Osteoblast (primary cell): ENCODE measurements at regions not wholly inside any gene's neighbourhood (a gene's known extent, or its start where the extent isn't known, plus 50 kb on each side); places are given as distances from the start of the nearest gene placed in this dataset.

Experiments used
- DNase-seq: peaks from one replicate; pipeline ENCODE4 v3.0.0; 2011; ENCODE audit warnings: low spot score, mixed read lengths; ENCODE audit not compliant: insufficient read length; ENCODE audit errors: missing footprints
- H2AFZ ChIP-seq: 2 replicates; pipeline ENCODE4 v1.6.0; 2011; ENCODE audit warnings: mild to moderate bottlenecking, low read length
- H3K27ac ChIP-seq: 2 replicates; pipeline ENCODE4 v1.5.1; 2011; ENCODE audit warnings: mild to moderate bottlenecking, low read depth, low read length, moderate library complexity
- H3K27me3 ChIP-seq: 2 replicates; pipeline ENCODE4 v1.6.0; 2012; ENCODE audit warnings: mild to moderate bottlenecking, control low read depth, inconsistent platforms, low read length, moderate library complexity; ENCODE audit not compliant: insufficient read depth
- H3K36me3 ChIP-seq: 2 replicates; pipeline ENCODE4 v1.5.1; 2011; ENCODE audit warnings: mild to moderate bottlenecking, low read length, control low read depth, moderate library complexity; ENCODE audit not compliant: insufficient read depth
- H3K4me1 ChIP-seq: 2 replicates; pipeline ENCODE4 v1.5.1; 2011; ENCODE audit warnings: mild to moderate bottlenecking, low read length, control low read depth, moderate library complexity; ENCODE audit not compliant: insufficient read depth
- H3K4me2 ChIP-seq: 2 replicates; pipeline ENCODE4 v1.6.0; 2011; ENCODE audit warnings: mild to moderate bottlenecking, low read length; ENCODE audit not compliant: insufficient read depth
- H3K4me3 ChIP-seq: fragments of 200-600 bp; sonication (generic); 3 replicates; pipeline ENCODE4 v1.5.1; 2012; ENCODE audit warnings: mild to moderate bottlenecking, low read length, inconsistent platforms; ENCODE audit not compliant: insufficient read depth
- H3K79me2 ChIP-seq: 2 replicates; pipeline ENCODE4 v1.6.0; 2012; ENCODE audit warnings: mild to moderate bottlenecking, low read length, control low read depth, inconsistent platforms; ENCODE audit not compliant: insufficient read depth
- H3K9me3 ChIP-seq: 2 replicates; pipeline ENCODE4 v1.5.1; 2011; ENCODE audit warnings: low read depth, low read length, control low read depth
- H4K20me1 ChIP-seq: 2 replicates; pipeline ENCODE4 v1.6.0; 2012; ENCODE audit warnings: mild to moderate bottlenecking, low read length, control low read depth; ENCODE audit not compliant: insufficient read depth
- CTCF ChIP-seq: IDR thresholded peaks from 2 replicates; pipeline ENCODE4 v1.5.1; 2011; ENCODE audit warnings: mild to moderate bottlenecking, low read depth, low read length, moderate library complexity; ENCODE audit errors: extremely low read depth

- H2AFZ ChIP-seq, result no peak overlapping the region
- no peaks in the 10 kb centered on the region for H3K36me3 ChIP-seq
- no peaks in the 10 kb centered on the region for H3K27me3 ChIP-seq
- H3K27ac ChIP-seq, result no peak overlapping the region
- no peaks in the 10 kb centered on the region for H3K9me3 ChIP-seq
- H3K4me2 ChIP-seq, result no peak overlapping the region
- DNase-seq, result no peak
- H3K79me2 ChIP-seq, result no peaks in the 10 kb centered on the region
- H4K20me1 ChIP-seq, result no peaks in the 10 kb centered on the region
- H3K4me1 ChIP-seq, result no peaks in the 10 kb centered on the region
- TF ChIP-seq CTCF, result no peak
- H3K4me3 ChIP-seq, result no peak overlapping the region
Measured at GRCh38 chr18:57202881-57203280, 56.0 kb downstream of the BOD1L2 start.

GRCh38 chr18:57205641-57206040, 58.8 kb downstream of the BOD1L2 start:
- DNase-seq, result no peak
- Histone ChIP-seq H3K27ac (no peak overlapping the region), H3K4me2 (no peak overlapping the region), H3K27me3 (no peaks in the 10 kb centered on the region), H3K4me3 (no peak overlapping the region), H3K4me1 (peaks cover 4% of the 10 kb centered on the region), H3K36me3 (no peaks in the 10 kb centered on the region), H4K20me1 (no peaks in the 10 kb centered on the region), H3K79me2 (no peaks in the 10 kb centered on the region), H2AFZ (no peak overlapping the region), H3K9me3 (no peaks in the 10 kb centered on the region)
- TF ChIP-seq CTCF, result no peak

- Histone ChIP-seq H3K27ac (no peak overlapping the region), H4K20me1 (no peaks in the 10 kb centered on the region), H3K4me2 (no peak overlapping the region), H3K4me1 (peaks cover 4% of the 10 kb centered on the region), H3K79me2 (no peaks in the 10 kb centered on the region), H2AFZ (no peak overlapping the region), H3K9me3 (no peaks in the 10 kb centered on the region), H3K36me3 (no peaks in the 10 kb centered on the region), H3K27me3 (no peaks in the 10 kb centered on the region), H3K4me3 (no peak overlapping the region)
- no peak for TF ChIP-seq CTCF
- DNase-seq, result no peak
Measured at GRCh38 chr18:57207124-57207916, 60.4 kb downstream of the BOD1L2 start.

- H2AFZ ChIP-seq, result no peak overlapping the region
- H3K4me3 ChIP-seq, result no peak overlapping the region
- no peaks in the 10 kb centered on the region for H3K79me2 ChIP-seq
- no peaks in the 10 kb centered on the region for H3K9me3 ChIP-seq
- DNase-seq, result no peak
- no peaks in the 10 kb centered on the region for H3K27me3 ChIP-seq
- no peak overlapping the region for H3K27ac ChIP-seq
- H3K4me2 ChIP-seq, result no peak overlapping the region
- no peaks in the 10 kb centered on the region for H4K20me1 ChIP-seq
- H3K36me3 ChIP-seq, result no peaks in the 10 kb centered on the region
- peaks cover 4% of the 10 kb centered on the region for H3K4me1 ChIP-seq
- TF ChIP-seq CTCF, result no peak
Measured at GRCh38 chr18:57208047-57208446, 61.2 kb downstream of the BOD1L2 start.
